GM23338 (cell line): ENCODE measurements at regions not wholly inside any gene's neighbourhood (a gene's known extent, or its start where the extent isn't known, plus 50 kb on each side); places are given as distances from the start of the nearest gene placed in this dataset.

ENCODE experiments used
- CTCF ChIP-seq, 2 experiments: fragments of 200-600 bp in 1 of 2; sonication (generic) in 1 of 2; conservative IDR thresholded peaks; 2 replicates each; pipeline versions ENCODE4 v1.5.1 to v1.6.1; 2016 to 2017; ENCODE audit warnings: antibody characterized with exemption in 2 of 2, low read depth in 2 of 2, mild to moderate bottlenecking in 2 of 2, moderate library complexity in 1 of 2
- EZH2 ChIP-seq: fragments of 200-600 bp; sonication (generic); IDR thresholded peaks from one replicate; pipeline ENCODE4 v1.8.0; 2017; ENCODE audit warnings: antibody characterized with exemption, mild to moderate bottlenecking, low read depth; ENCODE audit not compliant: unreplicated experiment
- POLR2AphosphoS5 ChIP-seq: IDR thresholded peaks from 2 replicates; pipeline ENCODE4 v1.6.1; 2016; ENCODE audit warnings: antibody characterized with exemption, low read depth

- TF ChIP-seq CTCF (conservative IDR thresholded peaks at IDR 0.05; ENCODE audit: low read depth in 2 of 2) (no peak), EZH2 (no peak), POLR2AphosphoS5 (no peak)
Observed at GRCh38 chr10:129294944-129295343, 172.1 kb upstream of the MGMT start.
